Activated CD4-positive, alpha-beta T cell treated with anti-CD3 and anti-CD28 coated beads for 24 hours (primary cell): ENCODE measurements at regions not wholly inside any gene's neighbourhood (a gene's known extent, or its start where the extent isn't known, plus 50 kb on each side); places are given as distances from the start of the nearest gene placed in this dataset.
A peak's percentile ranks its signal among the peaks of the same experiment; 100 is the strongest.
"Not testable (repeated sequence)": the region's sequence is repeated elsewhere in the genome, so short reads cannot be mapped to it uniquely, and the experiment has no call there.

ENCODE experiments used
- DNase-seq, 2 donors: peaks; one replicate each; pipeline ENCODE4 v3.0.0-alpha.2; 2020; ENCODE audit warnings: low read depth in 2 of 2

DNA sequence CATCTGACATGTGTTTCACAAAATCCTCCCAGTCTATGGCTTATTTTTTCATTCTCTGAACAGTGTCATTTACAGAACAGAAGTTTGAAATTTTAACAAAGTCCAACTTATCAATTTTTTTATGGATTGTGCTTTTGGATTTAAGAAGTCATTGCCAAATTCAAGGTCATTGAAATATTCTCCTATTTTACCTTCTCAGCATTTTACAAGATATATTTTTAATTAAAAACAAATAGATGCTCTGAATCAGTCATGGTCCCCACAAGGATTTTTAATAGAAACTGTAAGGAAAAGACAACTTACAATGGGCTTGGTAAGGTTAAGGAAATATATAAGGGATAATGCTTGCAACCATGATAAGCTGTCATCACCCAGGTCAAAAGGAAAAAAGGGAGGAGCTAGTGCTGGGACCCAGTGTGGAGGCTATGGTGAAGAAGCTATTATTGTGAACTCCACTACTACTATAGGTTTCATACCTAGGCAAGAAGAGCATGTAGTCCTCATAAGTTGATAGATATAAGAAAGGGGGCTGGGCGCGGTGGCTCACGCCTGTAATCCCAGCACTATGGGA lies 144.5 kb upstream of the KCNJ15 start:
- DNase-seq = no peak

DNA sequence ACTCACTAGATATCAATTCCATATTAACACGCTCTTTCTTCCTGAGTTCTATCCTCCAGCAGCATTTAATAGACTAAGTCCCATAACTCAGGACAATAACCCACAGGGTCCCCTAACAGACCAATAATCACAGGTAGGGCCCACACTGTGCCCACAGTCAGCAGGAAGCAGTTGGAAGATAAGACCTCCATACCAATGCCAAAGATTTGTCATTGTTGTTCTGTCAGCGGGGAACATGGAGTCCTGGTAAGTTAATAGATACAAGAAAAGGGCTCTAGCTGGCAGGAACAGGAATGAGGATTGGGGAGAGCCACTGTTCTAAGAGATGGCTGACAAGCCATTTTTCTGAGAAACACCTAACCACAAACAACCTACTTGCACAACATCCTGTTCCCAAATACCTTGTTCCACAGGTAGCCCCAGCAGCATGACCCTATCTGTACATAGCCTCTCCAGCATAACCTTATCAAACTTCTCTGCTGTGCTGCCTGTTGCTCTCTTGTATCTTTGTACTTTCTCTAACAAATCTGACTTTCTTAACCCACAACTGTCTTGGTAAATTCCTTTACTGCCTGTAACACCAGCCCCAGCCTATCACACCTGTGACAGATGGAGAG lies 142.0 kb upstream of the KCNJ15 start:
- DNase-seq = no peak

DNA sequence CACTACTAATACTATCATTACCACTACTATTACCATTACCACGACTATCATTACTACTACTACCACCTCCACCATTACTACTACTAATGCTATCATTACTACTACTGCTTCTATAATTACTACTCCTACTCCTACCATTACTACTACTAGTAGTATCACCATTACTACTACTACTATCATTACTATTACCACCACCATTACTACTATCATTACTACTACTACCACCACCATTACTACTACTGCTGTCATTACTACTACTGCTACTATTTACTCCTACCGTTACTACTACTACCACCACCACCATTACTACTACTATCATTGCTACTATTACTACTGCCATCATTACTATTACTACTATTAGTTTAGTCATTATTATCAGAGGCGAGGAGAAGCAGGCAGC lies 140.9 kb upstream of the KCNJ15 start:
- DNase-seq = no peak

DNA sequence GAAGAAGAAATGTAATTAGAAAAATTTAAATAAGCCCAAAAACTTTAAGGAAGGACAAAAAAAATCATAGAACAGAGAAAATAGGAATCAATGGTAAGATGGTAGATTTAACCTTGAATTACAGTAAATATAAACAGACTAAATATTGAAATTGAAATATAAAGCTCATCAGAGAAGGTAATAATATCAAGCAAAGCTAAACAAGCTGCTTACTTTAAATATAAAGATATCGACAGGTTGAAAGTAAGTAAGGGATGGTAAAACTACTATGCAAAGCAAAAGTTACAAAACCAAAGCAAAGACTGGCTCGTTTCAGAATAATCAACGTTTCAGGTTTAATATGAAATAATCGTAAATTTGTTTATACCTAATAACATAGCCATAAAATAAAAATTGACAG lies 137.0 kb upstream of the KCNJ15 start:
- no peak for DNase-seq

- not testable (repeated sequence) for DNase-seq
Observed at GRCh38 chr21:38120679-38120983, 136.2 kb upstream of the KCNJ15 start.

GRCh38 chr21:38120984-38121855 lies 135.6 kb upstream of the KCNJ15 start:
- no peak for DNase-seq

- DNase-seq = no peak
Observed at GRCh38 chr21:38121888-38122720, 134.7 kb upstream of the KCNJ15 start.

DNA sequence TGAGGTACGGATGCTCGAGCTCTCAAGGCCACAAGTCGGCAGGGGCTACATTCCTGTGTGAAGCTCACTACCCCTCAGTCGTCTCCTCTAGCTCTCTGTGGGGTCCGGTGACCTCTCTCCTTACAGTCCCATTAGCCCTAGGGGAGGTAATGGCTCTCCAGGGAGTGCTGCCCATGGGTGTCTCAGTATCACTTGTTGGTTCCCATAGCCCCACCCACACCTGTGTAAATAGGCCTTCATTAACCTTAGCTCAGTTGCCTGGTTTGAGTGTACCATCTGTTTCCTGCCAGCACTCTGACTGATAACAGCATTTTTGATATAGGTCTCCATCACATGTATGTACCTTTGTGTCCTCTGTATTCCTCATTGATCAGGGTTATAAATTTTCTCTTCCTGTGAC lies 133.2 kb upstream of the KCNJ15 start:
- no peak for DNase-seq

GRCh38 chr21:38126666-38127303 lies 130.0 kb upstream of the KCNJ15 start:
- peak; percentile 27 to 44 for DNase-seq

DNA sequence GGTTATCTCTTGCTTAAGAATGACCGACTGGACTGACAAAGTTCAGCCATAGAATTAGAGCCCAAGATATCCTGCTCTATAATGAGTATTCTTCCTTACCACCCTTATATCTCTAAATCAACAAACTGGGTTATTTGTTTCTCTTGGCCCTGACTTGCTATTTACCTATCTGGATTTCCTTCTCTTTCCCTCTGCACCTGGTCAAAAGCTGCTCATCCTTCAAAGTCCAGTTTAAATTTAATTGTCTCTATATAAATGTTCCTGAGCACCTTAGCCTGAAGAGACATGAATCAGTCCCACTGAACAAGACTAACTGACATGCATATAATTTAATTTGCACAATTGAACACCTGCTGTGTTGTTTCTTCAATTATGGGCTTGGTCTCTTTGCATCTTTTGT lies 127.1 kb upstream of the KCNJ15 start:
- DNase-seq = no peak

GRCh38 chr21:38133240-38133639 lies 123.6 kb upstream of the KCNJ15 start:
- DNase-seq = no peak

DNA sequence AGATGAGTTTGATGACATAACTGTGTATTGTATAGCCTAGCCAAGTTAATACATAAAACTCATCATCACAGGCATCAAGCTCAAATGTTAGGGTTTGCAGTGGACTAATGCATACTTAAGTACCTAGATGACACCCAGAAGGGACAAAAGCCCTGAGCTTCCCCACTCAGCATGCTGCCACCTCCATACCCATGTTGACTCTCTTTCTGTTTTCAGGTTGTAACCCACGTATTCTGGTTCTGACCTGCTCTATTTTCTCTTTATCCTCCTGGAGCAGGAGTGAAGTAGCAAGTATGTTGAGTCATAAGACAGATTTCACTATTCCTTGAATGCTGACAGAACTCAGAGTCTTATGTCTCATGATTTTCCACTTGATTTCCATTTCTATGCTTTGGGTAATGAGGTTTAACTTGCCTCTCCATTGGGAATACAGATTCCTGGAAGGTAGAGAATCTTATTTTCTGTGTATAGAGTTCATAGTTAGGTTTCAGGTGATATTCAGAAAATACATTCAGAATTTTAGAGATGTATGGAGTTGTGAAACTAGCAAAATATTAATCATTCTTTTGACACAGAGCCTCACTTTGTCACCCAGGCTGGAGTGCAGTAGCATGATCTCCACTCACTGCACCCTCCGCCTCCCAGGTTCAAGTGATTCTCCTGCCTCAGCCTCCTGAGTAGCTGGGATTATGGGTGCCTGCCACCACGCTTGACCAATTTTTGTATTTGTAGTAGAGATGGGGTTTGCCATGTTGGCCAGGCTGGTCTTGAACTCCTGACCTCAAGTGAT lies 122.5 kb upstream of the KCNJ15 start:
- no peak for DNase-seq

DNA sequence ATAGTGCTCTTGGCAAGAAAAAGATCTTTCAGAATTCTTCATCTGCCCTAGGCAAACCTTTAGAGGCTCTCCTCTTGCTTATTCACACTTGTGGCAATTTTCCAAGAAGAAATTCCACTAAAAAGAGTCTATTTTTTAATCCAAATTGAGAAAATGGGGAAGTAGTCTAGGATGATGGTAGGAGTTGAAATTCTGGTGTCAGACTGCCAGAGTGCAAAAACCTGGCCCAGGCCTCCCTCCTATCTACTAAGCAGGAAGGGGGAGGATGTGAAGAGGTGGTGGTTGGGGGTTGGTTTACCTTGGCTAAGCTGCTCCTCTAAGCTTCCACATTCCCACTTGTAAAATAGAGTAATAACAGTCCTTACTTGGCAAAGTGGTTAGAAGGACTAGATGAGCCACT lies 120.6 kb upstream of the KCNJ15 start:
- DNase-seq = no peak

GRCh38 chr21:38139380-38140168 lies 117.2 kb upstream of the KCNJ15 start:
- DNase-seq = no peak

- no peak for DNase-seq
Observed at GRCh38 chr21:38140207-38140903, 116.4 kb upstream of the KCNJ15 start.

GRCh38 chr21:38142224-38142623 lies 114.6 kb upstream of the KCNJ15 start:
- DNase-seq = no peak

- DNase-seq = no peak
Observed at GRCh38 chr21:38144193-38144592, 112.6 kb upstream of the KCNJ15 start.

DNA sequence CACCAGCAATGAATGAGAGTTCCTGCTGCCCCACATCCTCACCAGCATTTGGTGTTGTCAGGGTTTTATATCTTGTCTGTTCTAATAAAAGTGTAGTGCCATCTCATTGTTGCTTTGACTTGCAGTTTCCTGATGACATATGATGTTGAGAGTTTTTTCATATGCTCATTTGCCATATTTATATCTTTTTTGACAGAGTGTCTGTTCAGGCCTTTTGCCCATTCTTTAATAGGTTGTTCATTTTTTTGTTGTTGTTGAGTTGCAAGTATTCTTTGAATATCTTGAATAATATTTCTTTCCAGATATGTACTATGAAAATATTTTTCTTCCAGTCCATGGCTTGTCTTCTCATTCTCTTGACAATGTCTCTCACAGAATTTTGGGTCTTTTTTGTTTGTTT lies 111.7 kb upstream of the KCNJ15 start:
- DNase-seq = no peak

DNA sequence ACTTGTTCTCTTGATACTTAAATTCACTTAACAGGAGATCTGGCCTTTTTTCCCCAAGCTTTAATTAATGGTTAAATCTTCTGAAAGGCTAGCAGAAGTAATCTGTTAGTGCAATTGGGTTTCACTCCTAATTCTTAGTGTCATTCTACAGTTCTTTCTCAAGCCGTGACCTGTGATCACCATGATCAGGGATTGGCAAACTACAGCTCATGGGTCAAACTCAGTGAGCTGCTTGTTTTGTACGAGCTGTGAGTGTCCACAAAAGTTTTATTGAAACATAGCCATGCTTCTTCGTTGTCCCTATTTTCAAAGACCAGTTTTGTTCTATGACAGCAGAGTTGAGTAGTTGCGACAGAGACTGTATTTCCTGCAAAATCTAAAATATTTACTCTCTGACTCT lies 109.4 kb upstream of the KCNJ15 start:
- no peak for DNase-seq

DNA sequence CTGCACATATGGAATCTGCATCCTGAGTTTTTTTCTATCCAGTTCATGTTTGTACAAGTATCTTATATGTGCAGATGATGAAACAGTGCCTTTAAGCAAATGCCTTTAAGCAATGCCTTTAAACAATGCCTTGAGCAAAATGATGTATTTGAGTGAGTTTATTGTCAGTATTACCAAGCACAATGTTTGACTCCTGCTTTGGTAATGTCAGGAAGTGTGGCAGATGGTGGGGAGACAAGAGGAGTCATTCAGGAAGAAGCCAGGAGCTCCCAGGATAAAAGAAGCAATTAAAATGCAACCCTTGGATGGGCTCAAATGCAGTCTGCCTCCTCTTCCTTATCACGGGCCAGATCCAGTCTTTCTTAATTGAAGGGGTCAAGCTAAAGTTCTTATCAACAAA lies 108.7 kb upstream of the KCNJ15 start:
- no peak for DNase-seq
